NCI-H2107 (cell line): ENCODE measurements at regions not wholly inside any gene's neighbourhood (a gene's known extent, or its start where the extent isn't known, plus 50 kb on each side); places are given as distances from the start of the nearest gene placed in this dataset.

Experiments used
- DNase-seq: peaks from one replicate; lab custom pipeline; 2025; lab: John Stamatoyannopoulos, UW

GRCh38 chr16:11475896-11476630 lies 110.7 kb downstream of the LITAF start:
- no peak for DNase-seq

GRCh38 chr16:11476676-11477075 lies 110.0 kb downstream of the LITAF start:
- DNase-seq: no peak

- DNase-seq: no peak
Measured at GRCh38 chr16:11478431-11479119, 108.1 kb downstream of the LITAF start.

GRCh38 chr16:11479916-11480315 lies 106.8 kb downstream of the LITAF start:
- DNase-seq: no peak

DNA sequence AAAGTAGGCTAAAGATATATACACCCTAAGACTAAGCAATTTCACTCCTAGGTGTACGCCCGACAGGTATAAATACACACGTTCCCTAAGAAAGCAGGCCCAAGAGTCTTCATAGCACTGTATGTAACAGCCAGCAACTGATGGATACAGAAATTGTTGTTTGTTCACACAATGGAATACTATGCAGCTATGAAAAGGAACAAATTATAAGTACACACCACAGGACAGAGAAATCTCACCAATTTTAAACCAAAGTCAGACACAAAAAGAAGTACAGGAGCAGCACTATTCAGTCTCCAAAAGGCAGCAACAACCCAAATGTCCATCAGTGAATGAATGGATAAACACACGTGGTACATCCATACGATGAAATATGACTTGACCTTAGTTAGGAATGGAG lies 106.1 kb downstream of the LITAF start:
- no peak for DNase-seq

GRCh38 chr16:11481987-11482386 lies 104.7 kb downstream of the LITAF start:
- no peak for DNase-seq

DNA sequence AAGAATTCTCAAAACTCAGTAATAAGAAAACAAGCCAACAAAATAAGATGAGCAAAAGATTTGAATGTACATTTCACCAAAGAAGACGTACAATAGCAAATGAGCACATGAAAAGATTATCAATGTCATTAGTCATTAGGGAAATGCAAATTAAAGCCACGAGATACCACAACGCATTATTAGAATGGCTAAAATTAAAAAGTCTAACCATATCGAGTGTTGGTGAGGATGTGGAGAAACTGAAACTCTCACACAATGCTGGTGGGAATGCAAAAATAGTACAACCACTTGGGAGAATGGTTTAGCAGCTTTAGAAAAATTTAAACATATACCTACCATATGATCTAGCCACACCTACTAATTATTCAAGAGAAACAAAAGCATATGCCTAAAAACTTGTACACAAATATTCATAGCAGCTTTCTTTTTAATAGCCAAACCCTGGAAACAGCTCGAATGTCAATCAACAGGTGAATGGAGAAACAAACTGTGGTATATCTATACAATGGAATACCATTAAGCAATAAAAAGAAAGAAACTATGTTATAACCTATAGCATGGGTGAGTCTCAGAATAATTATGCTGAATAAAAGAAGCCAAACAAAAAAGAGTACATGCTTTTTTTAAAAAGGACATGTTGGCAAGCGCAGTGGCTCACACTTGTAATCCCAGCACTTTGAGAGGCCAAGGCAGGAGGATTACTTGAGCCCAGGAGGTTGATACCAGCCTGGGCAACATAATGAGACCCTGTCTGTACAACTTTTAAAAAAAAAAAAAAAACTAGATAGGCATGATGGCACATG lies 103.6 kb downstream of the LITAF start:
- DNase-seq: no peak

DNA sequence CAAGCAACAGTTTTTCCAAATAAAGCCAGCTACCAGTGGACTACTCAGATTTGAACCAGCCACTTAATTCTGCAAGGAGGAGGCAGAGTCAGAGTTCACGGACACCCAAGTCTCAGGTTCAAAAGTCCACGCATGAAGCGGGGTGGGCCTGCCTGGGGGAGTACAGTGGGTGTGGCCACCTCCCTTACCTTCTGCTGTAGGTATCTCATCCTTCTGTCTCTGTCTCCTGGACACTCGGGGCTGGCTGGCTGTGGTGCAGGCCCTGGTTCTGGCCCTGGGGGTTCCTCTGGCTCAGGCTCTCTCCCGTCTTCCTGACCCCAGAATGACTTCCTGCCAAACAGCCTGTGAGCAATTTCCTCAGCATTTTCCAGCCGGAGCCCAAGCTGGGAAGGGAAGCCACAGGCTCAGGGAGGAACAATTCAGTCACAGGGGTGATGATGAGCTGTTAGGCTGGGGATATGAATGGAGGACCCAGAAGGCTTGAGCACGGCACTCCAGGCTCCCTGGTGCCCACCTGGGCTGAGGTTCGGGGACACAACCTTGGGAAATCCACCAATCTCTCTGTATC lies 101.9 kb downstream of the LITAF start:
- DNase-seq: no peak

DNA sequence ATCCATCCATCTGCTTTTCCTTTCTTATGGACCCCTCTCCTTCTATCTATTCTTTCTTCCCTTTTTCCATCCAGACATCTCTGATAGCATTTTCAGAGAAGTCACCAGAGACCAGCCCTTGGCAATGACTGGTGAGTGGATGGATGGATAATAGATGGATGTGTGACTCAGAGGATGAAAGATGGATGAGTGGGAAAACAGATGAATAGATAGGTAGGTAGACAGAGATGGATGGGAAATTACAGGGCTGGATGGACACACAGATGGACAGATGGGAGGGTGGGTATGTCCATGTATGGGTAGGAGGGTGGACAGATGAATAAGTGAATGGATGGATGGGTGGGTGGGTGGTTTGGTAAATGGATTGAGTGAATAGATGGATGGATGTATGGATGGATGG lies 101.0 kb downstream of the LITAF start:
- no peak for DNase-seq

- DNase-seq: no peak
Measured at GRCh38 chr16:11487289-11487688, 99.4 kb downstream of the LITAF start.

GRCh38 chr16:11488304-11488703 lies 98.4 kb downstream of the LITAF start:
- DNase-seq: no peak

DNA sequence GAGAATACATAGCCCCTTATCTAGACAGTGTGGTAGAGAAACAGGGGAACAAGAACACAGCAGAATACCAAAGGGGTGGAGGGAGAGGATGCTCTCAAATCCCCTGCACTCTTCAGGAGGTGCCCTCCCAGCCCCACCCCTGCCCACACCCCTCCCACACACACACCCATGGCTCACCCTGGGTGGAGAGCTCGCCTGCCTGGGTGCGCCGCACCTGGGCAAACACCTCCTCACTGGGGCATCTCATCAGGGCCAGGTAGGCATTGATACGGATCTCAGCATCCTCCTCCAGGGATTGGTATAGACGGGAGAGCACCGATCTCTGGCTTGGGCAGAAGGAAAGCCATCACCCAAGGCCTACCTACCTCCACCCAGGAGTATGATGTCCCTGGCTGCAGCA lies 95.2 kb downstream of the LITAF start:
- DNase-seq: no peak

GRCh38 chr16:11492808-11493530 lies 93.8 kb downstream of the LITAF start:
- no peak for DNase-seq

GRCh38 chr16:11493531-11493929 lies 93.2 kb downstream of the LITAF start:
- DNase-seq: no peak

DNA sequence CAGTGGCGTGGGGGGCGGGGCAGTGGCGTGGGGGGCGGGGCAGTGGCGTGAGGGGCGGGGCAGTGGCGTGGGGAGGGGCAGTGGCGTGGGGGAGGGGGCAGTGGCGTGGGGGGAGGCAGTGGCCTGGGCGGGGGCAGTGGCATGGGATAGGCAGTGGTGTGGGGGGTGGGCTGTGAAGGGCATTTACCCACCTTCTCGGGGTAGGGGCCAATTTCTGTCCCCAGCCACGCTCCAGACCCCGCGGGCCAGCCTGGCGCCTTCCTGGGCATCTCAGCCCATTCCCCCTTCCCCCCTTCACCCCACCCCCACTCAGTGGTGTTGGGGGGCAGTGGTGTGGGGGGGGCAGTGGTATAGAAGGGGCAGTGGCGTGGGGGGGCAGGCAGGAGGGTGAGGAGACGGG lies 92.7 kb downstream of the LITAF start:
- no peak for DNase-seq

GRCh38 chr16:11494433-11494832 lies 92.3 kb downstream of the LITAF start:
- no peak for DNase-seq

- DNase-seq: no peak
Measured at GRCh38 chr16:11495066-11495407, 91.7 kb downstream of the LITAF start.
